Fibroblast of villous mesenchyme (primary cell): ENCODE measurements at regions not wholly inside any gene's neighbourhood (a gene's known extent, or its start where the extent isn't known, plus 50 kb on each side); places are given as distances from the start of the nearest gene placed in this dataset.

ENCODE experiments used
- DNase-seq: peaks from one replicate; pipeline ENCODE4 v3.0.0-alpha.2; 2010; ENCODE audit warnings: low read depth
- H3K4me3 ChIP-seq: 2 replicates; pipeline ENCODE4 v1.5.1; 2011; ENCODE audit warnings: low read depth, mild to moderate bottlenecking, low read length
- TF ChIP-seq, protein P1 (sequence below): IDR thresholded peaks from 2 replicates; pipeline ENCODE4 v1.5.1; 2012; ENCODE audit warnings: low read depth, mild to moderate bottlenecking, low read length; ENCODE audit not compliant: insufficient read depth

DNA sequence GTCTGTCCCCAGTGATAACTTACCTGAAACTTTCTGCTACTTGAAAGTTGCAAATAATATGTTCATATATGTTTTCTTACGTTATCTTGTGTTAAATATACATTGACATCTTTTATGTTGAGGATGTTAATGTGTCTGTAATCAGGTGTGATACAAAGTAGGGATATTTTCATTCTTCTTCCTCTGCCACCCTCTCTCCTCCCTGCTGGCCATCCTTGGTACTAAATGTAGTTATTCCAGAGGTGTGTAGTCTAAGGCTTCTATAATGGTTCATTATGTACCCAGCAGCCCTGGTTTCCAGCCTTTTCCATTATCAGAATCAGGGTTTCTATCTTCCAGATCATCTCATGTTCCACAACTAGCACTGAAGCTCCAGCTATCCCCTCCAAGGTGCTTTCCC lies 606.7 kb upstream of the KLHL1 start:
- no peak for DNase-seq
- TF ChIP-seq, protein P1, sequence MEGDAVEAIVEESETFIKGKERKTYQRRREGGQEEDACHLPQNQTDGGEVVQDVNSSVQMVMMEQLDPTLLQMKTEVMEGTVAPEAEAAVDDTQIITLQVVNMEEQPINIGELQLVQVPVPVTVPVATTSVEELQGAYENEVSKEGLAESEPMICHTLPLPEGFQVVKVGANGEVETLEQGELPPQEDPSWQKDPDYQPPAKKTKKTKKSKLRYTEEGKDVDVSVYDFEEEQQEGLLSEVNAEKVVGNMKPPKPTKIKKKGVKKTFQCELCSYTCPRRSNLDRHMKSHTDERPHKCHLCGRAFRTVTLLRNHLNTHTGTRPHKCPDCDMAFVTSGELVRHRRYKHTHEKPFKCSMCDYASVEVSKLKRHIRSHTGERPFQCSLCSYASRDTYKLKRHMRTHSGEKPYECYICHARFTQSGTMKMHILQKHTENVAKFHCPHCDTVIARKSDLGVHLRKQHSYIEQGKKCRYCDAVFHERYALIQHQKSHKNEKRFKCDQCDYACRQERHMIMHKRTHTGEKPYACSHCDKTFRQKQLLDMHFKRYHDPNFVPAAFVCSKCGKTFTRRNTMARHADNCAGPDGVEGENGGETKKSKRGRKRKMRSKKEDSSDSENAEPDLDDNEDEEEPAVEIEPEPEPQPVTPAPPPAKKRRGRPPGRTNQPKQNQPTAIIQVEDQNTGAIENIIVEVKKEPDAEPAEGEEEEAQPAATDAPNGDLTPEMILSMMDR = no peak
- no peak overlapping the region for H3K4me3 ChIP-seq

DNA sequence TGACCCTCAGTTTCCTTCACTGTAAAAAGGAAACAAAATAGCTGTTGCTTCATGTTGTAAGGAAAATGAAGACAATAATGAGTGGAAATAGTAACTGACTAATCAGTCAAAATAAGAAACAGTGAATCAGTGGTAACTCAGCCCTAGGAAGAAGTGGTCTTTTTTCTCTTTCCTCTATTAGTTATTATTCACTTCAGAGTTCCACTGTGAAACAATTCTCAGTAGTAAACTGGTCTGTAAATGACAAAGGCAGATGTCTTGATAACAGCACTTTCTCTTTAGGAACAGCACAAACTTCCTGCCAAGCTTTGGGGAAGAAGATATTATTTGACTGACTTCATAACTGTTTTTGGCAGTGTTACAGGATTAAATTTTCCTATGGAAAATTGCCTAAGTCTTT lies 600.5 kb upstream of the KLHL1 start:
- no peak overlapping the region for H3K4me3 ChIP-seq
- DNase-seq = no peak
- TF ChIP-seq, protein P1 = no peak

DNA sequence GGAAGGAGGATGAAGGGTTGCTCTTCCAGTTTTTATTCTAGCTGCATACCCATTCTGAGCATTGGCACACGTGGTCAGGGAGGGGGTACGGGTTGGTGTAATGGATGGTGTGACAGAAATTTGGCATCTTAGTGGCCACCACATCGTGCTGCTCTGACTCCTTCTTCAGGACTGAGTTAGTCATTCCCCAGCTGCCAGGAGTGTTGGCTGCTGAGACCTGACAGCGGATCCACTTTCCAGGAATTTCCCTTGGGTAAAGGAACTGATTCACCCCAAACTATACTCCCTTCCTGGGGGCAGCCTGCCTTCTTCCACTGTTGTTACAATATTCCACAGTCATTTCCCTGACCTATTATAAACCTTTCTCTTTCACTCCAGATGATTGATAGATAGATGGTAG lies 595.5 kb upstream of the KLHL1 start:
- TF ChIP-seq, protein P1 = no peak
- H3K4me3 ChIP-seq = no peak overlapping the region
- DNase-seq = no peak

DNA sequence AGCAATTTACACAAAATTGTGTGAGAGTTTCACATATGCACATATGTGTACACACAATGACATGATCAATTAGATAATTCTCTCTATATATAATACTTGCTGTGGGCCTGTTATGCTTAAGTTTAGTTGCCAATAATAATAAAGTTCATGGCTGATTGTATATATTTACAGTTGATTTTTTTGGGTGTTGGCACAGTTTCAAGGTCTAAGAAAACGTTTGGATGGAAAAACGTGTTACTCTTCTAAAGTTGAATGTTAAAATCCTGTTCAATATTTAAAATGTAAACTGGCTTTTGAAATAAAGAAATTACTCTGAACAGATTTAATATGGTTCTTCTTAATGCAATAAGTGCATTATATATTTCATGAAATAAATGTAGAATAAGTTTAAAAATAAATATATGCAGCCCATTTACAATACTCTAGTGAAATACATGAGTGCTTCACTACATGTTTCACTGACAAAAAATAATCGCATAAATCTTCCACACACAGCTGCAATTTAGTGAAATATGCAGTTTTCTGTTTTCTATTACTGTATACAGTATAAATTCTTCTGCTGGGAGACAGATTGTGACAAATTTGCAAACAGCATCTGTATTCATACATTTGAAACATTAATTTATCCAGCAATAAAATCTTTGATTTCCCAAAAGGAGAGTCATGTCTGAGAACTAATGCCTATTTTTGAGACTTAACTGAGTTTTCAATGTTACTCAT lies 586.9 kb upstream of the KLHL1 start:
- H3K4me3 ChIP-seq = no peak overlapping the region
- DNase-seq = no peak
- TF ChIP-seq, protein P1 = no peak

DNA sequence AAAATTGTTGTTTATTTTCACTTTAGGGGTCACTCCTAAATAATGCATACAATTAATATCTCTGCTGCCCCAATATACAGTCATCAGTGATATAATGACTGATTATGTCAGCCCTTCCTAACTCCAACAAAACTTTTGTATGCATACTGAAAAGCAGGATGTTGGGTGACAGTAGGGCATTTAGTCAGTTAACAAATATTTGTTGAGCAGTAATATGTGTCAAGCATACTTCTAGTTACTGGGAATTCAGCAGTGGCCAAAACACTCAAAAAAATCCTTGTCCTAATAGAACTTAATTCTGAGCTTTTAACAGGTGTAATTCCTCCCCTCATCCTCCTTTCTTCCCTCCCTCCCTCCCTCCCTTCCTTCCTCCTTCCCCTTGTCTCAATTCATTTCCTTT lies 560.7 kb upstream of the KLHL1 start:
- TF ChIP-seq, protein P1 = no peak
- H3K4me3 ChIP-seq = no peak overlapping the region
- DNase-seq = no peak

DNA sequence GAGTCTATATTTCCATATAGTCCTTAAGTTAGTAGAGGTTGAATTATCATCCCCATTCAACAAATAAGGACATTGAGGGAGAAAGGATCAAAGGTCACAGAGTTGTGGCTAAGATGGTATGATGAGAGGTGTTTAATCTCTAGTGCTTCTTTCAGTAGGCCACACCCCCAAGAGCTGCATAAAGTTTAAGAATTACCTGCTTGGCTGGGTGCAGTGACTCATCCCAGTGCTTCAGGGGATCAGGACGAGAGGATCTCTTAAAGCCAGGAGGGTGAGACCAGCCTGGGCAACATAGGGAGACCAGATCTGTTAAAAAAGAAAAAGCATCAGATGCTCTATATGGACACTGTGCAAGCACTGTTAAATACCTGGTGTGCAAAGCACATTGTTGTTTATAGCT lies 560.0 kb upstream of the KLHL1 start:
- no peak for DNase-seq
- TF ChIP-seq, protein P1 = no peak
- H3K4me3 ChIP-seq = no peak overlapping the region
